GM19372 (cell line): ENCODE measurements at regions not wholly inside any gene's neighbourhood (a gene's known extent, or its start where the extent isn't known, plus 50 kb on each side); places are given as distances from the start of the nearest gene placed in this dataset.
"Not testable (repeated sequence)": the region's sequence is repeated elsewhere in the genome, so short reads cannot be mapped to it uniquely, and the experiment has no call there.

Source experiments
- ATAC-seq: cut with Tn5 transposase; IDR thresholded peaks from one replicate; pipeline ENCODE4 v1.9.1; 2021; ENCODE audit warnings: mild to moderate bottlenecking, low read depth, moderate library complexity; ENCODE audit not compliant: unreplicated experiment

- not testable (repeated sequence) for ATAC-seq
These were observed 58.1 kb upstream of the ROPN1B start for GRCh38 chr3:125910851-125911250.

GRCh38 chr3:125914608-125915436, 54.2 kb upstream of the ROPN1B start:
- ATAC-seq: not testable (repeated sequence)

- ATAC-seq: not testable (repeated sequence)
These were observed 53.6 kb upstream of the ROPN1B start for GRCh38 chr3:125915437-125915787.

GRCh38 chr3:125915792-125916375, 53.1 kb upstream of the ROPN1B start:
- ATAC-seq: peak; percentile 73

- peak; percentile 73 for ATAC-seq
These were observed 52.5 kb upstream of the ROPN1B start for GRCh38 chr3:125916376-125916978.

- not testable (repeated sequence) for ATAC-seq
These were observed 51.9 kb upstream of the ROPN1B start for GRCh38 chr3:125917020-125917549.

GRCh38 chr3:125918024-125918423, 51.0 kb upstream of the ROPN1B start:
- not testable (repeated sequence) for ATAC-seq

- ATAC-seq: not testable (repeated sequence)
These were observed 50.5 kb upstream of the ROPN1B start for GRCh38 chr3:125918451-125918850.

- not testable (repeated sequence) for ATAC-seq
These were observed 50.1 kb upstream of the ROPN1B start for GRCh38 chr3:125918866-125919265.
